HG02970 (cell line): ENCODE measurements at regions not wholly inside any gene's neighbourhood (a gene's known extent, or its start where the extent isn't known, plus 50 kb on each side); places are given as distances from the start of the nearest gene placed in this dataset.
"Not testable (repeated sequence)": the region's sequence is repeated elsewhere in the genome, so short reads cannot be mapped to it uniquely, and the experiment has no call there.

ENCODE experiments used
- ATAC-seq: cut with Tn5 transposase; IDR thresholded peaks from one replicate; pipeline ENCODE4 v1.9.1; 2021; ENCODE audit warnings: mild to moderate bottlenecking, moderate library complexity, moderate number of reproducible peaks; ENCODE audit not compliant: unreplicated experiment, low FRiP score

DNA sequence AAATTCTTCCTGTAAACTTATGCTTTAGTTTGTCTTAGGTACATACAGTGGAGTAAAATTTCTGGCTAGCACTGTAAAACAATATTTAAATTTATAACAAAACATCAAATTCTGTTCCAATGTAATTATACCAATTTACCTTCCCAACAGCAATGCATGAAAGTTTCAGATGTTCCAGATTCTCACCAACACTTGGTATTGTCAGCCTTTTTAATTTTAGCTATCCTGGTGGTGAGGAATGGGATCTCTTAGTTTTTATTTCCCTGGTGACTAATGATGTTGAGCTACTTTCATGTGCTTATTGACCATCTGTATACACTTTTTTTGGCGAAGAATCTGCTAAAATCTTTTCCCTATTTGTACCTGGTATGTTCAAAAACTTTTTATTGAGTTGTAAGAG, 76.1 kb upstream of the PHACTR1 start:
- ATAC-seq: no peak

DNA sequence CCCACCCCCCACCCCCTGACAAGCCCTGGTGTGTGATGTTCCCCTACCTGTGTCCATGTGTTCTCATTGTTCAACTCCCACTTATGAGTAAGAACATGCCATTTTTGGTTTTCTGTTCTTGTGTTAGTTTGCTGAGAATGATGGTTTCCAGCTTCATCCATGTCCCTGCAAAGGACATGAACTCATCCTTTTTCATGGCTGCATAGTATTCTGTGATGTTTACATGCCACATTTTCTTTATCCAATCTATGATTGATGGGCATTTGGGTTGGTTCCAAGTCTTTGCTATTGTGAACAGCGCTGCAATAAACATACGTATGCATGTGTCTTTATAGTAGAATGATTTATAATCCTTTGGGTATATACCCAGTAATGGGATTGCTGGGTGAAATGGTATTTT, 74.8 kb upstream of the PHACTR1 start:
- not testable (repeated sequence) for ATAC-seq

DNA sequence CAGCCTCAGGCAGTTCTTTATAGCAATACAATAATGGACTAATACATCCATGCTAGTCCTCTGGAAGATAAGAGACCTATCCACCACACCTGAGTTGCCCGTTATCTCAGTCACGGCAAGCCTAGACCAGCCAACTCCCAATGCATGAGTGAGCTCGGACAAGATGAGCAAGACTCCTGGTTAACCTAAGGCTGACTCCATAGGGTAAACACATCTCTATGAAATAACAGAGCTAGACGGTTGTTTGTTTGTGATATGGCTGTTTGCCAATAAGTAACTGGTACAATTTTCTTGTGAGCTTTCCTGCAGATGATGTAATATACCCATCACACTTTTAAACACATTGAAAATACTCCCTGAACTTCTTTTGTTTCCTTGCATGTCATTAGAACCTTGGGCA, 70.6 kb upstream of the PHACTR1 start:
- ATAC-seq: no peak

DNA sequence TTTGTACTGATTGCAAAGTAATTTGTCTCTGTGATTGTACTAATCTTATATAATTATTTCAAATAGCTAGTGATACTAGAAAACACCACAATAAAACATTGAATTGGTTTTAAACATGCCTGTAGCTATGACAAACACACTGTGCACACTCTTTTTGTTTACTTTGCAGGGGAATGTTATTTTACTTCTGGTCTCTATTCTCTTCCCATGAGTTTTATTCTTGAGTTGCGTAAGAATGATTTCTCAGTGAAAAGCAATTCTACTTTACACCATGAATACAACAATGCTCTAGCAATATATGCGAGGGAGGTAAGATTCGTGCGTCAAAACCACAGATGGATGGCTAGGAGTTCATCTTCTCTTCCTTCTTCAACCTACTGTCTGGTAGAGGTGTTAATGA, 68.4 kb upstream of the PHACTR1 start:
- ATAC-seq: no peak

DNA sequence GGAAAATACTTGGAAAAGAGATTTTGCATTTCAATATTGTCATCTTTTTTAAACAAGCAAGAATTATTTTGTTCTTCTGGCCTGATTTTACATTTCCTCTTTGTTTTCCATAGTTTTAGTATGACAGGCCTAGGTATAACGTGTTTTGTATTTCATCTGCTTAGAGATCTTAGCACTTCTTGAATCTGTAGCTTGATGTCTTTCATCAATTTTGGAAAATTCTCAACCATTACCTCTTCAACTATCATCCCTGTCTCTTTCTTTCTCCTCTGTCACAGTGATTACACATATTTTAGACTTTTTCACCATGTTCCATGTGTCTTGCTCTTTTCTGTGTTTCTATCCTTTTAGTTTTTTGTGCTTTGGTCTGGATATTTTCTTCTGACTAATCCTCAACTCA, 67.2 kb upstream of the PHACTR1 start:
- ATAC-seq: no peak

DNA sequence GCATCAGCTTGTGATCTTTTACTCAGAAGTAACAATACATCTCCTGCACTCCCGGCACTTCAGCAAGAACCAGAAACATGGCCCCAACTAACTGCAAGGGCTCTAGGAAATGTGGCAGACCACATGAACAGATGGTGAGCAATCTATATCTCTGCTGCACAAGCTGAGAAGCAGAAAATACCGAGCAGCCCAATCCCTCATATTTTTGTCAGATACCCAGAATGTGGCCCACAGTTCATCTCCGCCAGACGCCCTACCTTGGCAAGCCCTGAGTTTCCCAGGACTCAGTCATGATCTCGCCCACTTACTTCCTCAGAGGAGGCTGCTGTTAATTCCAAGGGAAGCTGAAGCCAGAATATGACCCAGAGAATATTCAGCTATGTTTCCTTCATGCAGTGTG, 63.1 kb upstream of the PHACTR1 start:
- ATAC-seq: no peak

DNA sequence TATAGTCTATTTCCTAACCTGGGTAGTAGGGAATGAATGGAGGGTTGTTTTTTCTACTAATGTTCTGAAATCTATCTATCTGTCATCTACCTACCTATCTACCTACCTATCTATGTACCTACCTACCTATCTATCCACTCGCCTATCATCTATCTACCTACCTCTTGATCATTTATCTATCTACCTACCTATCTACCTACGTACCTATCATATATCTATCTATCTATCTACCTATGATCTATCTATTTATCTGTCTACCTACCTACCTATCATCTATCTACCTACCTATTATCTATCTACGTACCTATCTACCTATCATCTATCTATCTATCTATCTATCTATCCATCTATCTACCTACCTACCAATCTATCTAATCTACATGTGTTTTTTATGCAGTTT, 62.5 kb upstream of the PHACTR1 start:
- no peak for ATAC-seq

DNA sequence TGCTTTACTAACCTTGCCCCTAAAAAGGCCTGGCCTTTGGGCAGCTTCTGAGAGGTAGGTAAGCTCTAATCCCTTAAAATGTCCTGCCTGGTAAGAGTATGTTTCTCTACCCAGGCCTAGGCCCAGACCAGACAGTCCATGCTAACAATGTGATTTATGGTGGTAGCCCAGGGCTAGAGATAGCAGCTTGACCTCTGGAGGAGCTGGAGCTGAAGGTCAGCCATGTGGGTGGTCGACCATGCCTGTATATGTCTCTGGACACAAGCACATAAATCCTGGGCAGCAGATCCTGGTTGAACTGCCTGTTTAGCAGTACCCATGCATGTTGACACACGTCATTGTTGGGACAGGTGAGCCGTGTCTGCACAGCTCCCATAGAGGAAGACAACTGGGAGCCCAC, 62.1 kb upstream of the PHACTR1 start:
- no peak for ATAC-seq

DNA sequence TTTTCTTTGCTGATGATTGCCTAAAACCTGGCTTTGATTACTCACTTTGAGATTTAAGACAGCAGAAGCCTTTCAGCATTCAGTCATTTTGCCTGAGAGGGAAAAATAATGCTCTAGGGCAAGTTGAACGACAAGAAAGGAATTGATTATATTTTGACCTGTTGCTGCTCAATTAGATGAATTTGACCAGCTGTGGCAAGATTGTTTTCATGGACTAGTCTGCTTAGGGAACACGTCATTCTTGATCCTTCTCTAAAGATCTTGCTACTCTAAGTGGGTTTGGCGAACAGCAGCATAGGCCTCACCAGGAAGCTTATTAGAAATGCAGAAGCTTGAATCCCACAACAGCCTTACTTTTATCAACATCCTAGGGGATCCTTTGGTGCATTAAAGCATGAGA, 59.7 kb upstream of the PHACTR1 start:
- ATAC-seq: no peak

DNA sequence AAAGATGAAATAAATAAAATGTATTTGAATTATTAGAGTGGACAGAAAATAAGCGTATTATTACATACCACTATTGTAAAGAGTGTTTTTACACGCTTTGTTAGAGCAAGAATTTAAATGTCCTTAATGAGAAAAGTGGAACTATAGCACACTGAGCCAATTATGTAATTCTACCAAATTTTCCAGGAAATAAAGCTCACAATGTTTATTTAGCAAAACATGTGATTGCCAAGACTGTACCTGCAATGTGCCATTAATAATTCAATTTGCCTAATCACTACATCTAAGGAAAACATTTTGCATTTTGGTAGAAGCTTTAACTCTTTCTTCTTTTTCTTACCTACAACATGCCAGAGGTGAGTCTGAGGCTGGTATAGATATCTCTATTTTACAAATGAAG, 58.7 kb upstream of the PHACTR1 start:
- ATAC-seq: no peak

DNA sequence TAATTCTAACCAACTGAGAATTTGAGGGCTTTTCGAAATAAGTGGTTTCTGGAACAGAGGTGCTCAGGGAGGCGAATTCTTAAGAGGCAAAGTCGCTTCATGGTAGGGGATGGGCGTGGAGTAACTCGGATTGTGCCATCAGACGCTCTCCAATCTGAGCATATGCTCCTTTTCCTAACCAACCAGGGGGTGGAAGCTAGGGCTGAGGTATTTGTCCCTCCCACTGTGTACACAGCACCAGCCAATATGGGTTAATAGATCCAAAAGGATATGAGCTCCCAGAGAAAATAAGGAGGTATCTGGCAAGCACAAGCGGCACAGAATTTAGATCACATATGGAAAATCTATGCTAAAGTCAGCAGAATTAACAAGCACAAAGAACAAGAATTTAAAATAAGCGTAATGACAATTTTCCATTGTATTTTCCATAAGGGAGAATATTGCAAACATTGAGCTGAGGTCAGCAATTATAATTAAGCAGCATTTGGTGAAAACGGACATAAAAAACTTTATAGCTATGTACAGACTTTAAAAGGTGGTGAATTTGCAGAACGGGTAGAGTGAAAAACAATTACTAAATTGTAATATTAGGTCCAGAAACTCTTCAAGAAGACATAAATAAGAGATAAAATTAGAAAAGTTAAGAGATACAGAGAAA, 55.0 kb upstream of the PHACTR1 start:
- no peak for ATAC-seq
